Endothelial cell of umbilical vein (primary cell): ENCODE measurements at regions not wholly inside any gene's neighbourhood (a gene's known extent, or its start where the extent isn't known, plus 50 kb on each side); places are given as distances from the start of the nearest gene placed in this dataset.

Experiments used
- EZH2 ChIP-seq: IDR thresholded peaks from 2 replicates; pipeline ENCODE4 v1.6.1; 2012; ENCODE audit warnings: borderline replicate concordance, low read depth, mild to moderate bottlenecking, moderate library complexity, low read length, inconsistent platforms; ENCODE audit not compliant: severe bottlenecking
- JUN ChIP-seq: IDR thresholded peaks from 2 replicates; pipeline ENCODE4 v1.6.1; 2011; ENCODE audit warnings: borderline replicate concordance, low read depth; ENCODE audit not compliant: insufficient read length, insufficient read depth
- POLR2A ChIP-seq: IDR thresholded peaks from 2 replicates; pipeline ENCODE4 v1.6.1; 2012; ENCODE audit warnings: low read depth, mild to moderate bottlenecking, control low read depth, low read length
- POLR2AphosphoS5 ChIP-seq: IDR thresholded peaks from 2 replicates; pipeline ENCODE4 v1.6.1; 2012; ENCODE audit warnings: low read depth, mild to moderate bottlenecking, control low read depth, low read length, moderate library complexity; ENCODE audit not compliant: insufficient read depth
- TF ChIP-seq, protein P1 (sequence below), 2 donors: IDR thresholded peaks; 1 replicate in 1 of 2; 2 replicates in 1 of 2; pipeline ENCODE4 v1.5.1; 2011; ENCODE audit warnings: low read length in 2 of 2, mild to moderate bottlenecking in 2 of 2, moderate library complexity in 2 of 2, control low read depth in 1 of 2, inconsistent platforms in 1 of 2, low read depth in 1 of 2; ENCODE audit not compliant: insufficient read depth in 1 of 2; ENCODE audit errors: extremely low read depth in 1 of 2
- TF ChIP-seq, protein P2 (sequence below): IDR thresholded peaks from 2 replicates; pipeline ENCODE4 v1.6.1; 2011; ENCODE audit not compliant: insufficient read depth, insufficient read length

DNA sequence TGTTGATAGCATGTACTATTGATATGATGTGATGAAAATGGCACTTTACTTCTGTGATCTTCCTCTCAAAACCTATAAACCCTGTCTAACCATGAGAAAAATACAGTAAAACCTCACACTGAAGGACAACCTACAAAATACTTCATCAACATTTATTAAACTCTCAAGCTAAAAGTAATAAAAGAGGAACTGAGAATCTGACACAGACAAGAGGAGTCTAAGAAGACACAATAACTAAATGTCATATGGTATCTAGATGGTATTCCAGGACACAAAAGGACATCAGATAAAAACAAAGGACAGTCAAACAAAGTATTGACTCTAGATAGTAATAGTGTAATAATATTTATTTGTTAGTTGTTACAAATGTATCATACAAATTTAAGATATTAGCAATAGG is 655.3 kb downstream of the SH3BGRL start:
- TF ChIP-seq POLR2A (no peak), EZH2 (no peak), POLR2AphosphoS5 (no peak), JUN (no peak)
- TF ChIP-seq, protein P1, sequence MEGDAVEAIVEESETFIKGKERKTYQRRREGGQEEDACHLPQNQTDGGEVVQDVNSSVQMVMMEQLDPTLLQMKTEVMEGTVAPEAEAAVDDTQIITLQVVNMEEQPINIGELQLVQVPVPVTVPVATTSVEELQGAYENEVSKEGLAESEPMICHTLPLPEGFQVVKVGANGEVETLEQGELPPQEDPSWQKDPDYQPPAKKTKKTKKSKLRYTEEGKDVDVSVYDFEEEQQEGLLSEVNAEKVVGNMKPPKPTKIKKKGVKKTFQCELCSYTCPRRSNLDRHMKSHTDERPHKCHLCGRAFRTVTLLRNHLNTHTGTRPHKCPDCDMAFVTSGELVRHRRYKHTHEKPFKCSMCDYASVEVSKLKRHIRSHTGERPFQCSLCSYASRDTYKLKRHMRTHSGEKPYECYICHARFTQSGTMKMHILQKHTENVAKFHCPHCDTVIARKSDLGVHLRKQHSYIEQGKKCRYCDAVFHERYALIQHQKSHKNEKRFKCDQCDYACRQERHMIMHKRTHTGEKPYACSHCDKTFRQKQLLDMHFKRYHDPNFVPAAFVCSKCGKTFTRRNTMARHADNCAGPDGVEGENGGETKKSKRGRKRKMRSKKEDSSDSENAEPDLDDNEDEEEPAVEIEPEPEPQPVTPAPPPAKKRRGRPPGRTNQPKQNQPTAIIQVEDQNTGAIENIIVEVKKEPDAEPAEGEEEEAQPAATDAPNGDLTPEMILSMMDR (IDR thresholded peaks at IDR 0.05; ENCODE audit: extremely low read depth in 1 of 2, insufficient read depth in 1 of 2, low read depth in 1 of 2, low read length in 2 of 2) = no peak
- TF ChIP-seq, protein P2, sequence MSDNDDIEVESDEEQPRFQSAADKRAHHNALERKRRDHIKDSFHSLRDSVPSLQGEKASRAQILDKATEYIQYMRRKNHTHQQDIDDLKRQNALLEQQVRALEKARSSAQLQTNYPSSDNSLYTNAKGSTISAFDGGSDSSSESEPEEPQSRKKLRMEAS = no peak
